Endothelial cell of umbilical vein (primary cell): ENCODE measurements at regions not wholly inside any gene's neighbourhood (a gene's known extent, or its start where the extent isn't known, plus 50 kb on each side); places are given as distances from the start of the nearest gene placed in this dataset.

Experiments
- BruUV-seq: library from RNA; stranded (reverse); fragments of 400-500 nt; replicated peaks from 2 replicates; lab custom pipeline; 2021; lab: Mats Ljungman, UMichigan
- CTCF ChIA-PET: fragments of 300-600, 350-600 bp; sonication (Branson Sonifier 250); formaldehyde crosslinking; loops from one replicate; lab custom pipeline; 2021; ENCODE audit warnings: antibody characterized with exemption, inconsistent platforms; lab: Charles Lee
- POLR2A ChIA-PET: fragments of 300-600, 350-600 bp; sonication (Branson Sonifier 250); formaldehyde crosslinking; loops from one replicate; lab custom pipeline; 2021; ENCODE audit warnings: antibody characterized with exemption, inconsistent platforms; lab: Charles Lee
- DNase-seq: peaks from one replicate; pipeline ENCODE4 v3.0.0-alpha.2; 2011; ENCODE audit warnings: low read depth, low spot score
- FAIRE-seq: peaks from 2 replicates; lab custom pipeline; 2011; peaks lifted over from hg19 to GRCh38; lab: Jason Lieb, UNC
- H2AFZ ChIP-seq: 2 replicates; pipeline ENCODE4 v1.6.0; 2012; ENCODE audit warnings: low read depth, low read length, control low read depth, inconsistent platforms
- H3K27ac ChIP-seq: 2 replicates; pipeline ENCODE4 v1.5.1; 2011; ENCODE audit warnings: low read depth, mild to moderate bottlenecking, control low read depth, low read length, moderate library complexity; ENCODE audit not compliant: insufficient read depth
- H3K27me3 ChIP-seq, 2 experiments: 2 replicates each; pipeline versions ENCODE4 v1.6.0 to v1.6.1; 2011; ENCODE audit warnings: low read length in 2 of 2, mixed read lengths in 1 of 2; ENCODE audit not compliant: control insufficient read depth in 2 of 2, insufficient read depth in 2 of 2
- H3K36me3 ChIP-seq, 2 experiments: 2 replicates in 1 of 2; 3 replicates in 1 of 2; pipeline ENCODE4 v1.5.1; 2011; ENCODE audit warnings: low read length in 2 of 2, mild to moderate bottlenecking in 1 of 2, moderate library complexity in 1 of 2; ENCODE audit not compliant: control insufficient read depth in 2 of 2, insufficient read depth in 2 of 2; ENCODE audit errors: extremely low read depth in 1 of 2
- H3K4me1 ChIP-seq: 3 replicates; pipeline ENCODE4 v1.5.1; 2011; ENCODE audit warnings: mild to moderate bottlenecking, low read length; ENCODE audit not compliant: control insufficient read depth, insufficient read depth; ENCODE audit errors: extremely low read depth
- H3K4me2 ChIP-seq: 2 replicates; pipeline ENCODE4 v1.6.1; 2011; ENCODE audit warnings: low read length, control low read depth, mixed read lengths; ENCODE audit not compliant: insufficient read depth
- H3K4me3 ChIP-seq, 3 experiments: fragments of 200-600 bp in 1 of 3; sonication (generic), shearing (Covaris generic) in 1 of 3; replicated peaks in 1 of 3; 2 replicates each; pipeline ENCODE4 v1.5.1; 2011 to 2016; ENCODE audit warnings: control low read depth in 3 of 3, low read length in 3 of 3, mild to moderate bottlenecking in 2 of 3, inconsistent platforms in 1 of 3, low read depth in 1 of 3, moderate library complexity in 1 of 3; ENCODE audit not compliant: insufficient read depth in 1 of 3
- H3K79me2 ChIP-seq: 2 replicates; pipeline ENCODE4 v1.6.0; 2012; ENCODE audit warnings: low read length, inconsistent platforms; ENCODE audit not compliant: control insufficient read depth, insufficient read depth
- H3K9ac ChIP-seq: replicated peaks from 2 replicates; pipeline ENCODE3; 2011; ENCODE audit warnings: low read length, control low read depth; ENCODE audit not compliant: insufficient read depth; ENCODE audit errors: extremely low read depth
- H3K9me1 ChIP-seq: replicated peaks from 3 replicates; pipeline ENCODE4 v1.6.0; 2011; ENCODE audit warnings: mild to moderate bottlenecking, low read length; ENCODE audit not compliant: control insufficient read depth, insufficient read depth; ENCODE audit errors: extremely low read depth
- H3K9me3 ChIP-seq: replicated peaks from 2 replicates; pipeline ENCODE4 v1.5.1; 2012; ENCODE audit warnings: low read length, inconsistent platforms; ENCODE audit not compliant: control insufficient read depth, insufficient read depth
- H4K20me1 ChIP-seq: replicated peaks from 2 replicates; pipeline ENCODE3; 2011; ENCODE audit warnings: mild to moderate bottlenecking, low read length; ENCODE audit not compliant: control insufficient read depth, insufficient read depth; ENCODE audit errors: extremely low read depth
- EZH2 ChIP-seq: IDR thresholded peaks from 2 replicates; pipeline ENCODE4 v1.6.1; 2012; ENCODE audit warnings: borderline replicate concordance, low read depth, mild to moderate bottlenecking, moderate library complexity, low read length, inconsistent platforms; ENCODE audit not compliant: severe bottlenecking
- FOS ChIP-seq: IDR thresholded peaks from 2 replicates; pipeline ENCODE4 v1.6.1; 2011; ENCODE audit warnings: mild to moderate bottlenecking, low read length, moderate library complexity, borderline replicate concordance; ENCODE audit not compliant: insufficient read depth
- GATA2 ChIP-seq: IDR thresholded peaks from 2 replicates; pipeline ENCODE4 v1.7.0; 2011; ENCODE audit warnings: low read depth, mild to moderate bottlenecking, moderate library complexity, mixed read lengths, low read length; ENCODE audit not compliant: insufficient read length, insufficient read depth
- JUN ChIP-seq: IDR thresholded peaks from 2 replicates; pipeline ENCODE4 v1.6.1; 2011; ENCODE audit warnings: borderline replicate concordance, low read depth; ENCODE audit not compliant: insufficient read length, insufficient read depth
- MYC ChIP-seq: IDR thresholded peaks from one replicate; pipeline ENCODE4 v1.6.1; 2011; ENCODE audit warnings: mild to moderate bottlenecking, low read depth, low read length
- POLR2A ChIP-seq: IDR thresholded peaks from 2 replicates; pipeline ENCODE4 v1.6.1; 2012; ENCODE audit warnings: low read depth, mild to moderate bottlenecking, control low read depth, low read length
- POLR2AphosphoS5 ChIP-seq: IDR thresholded peaks from 2 replicates; pipeline ENCODE4 v1.6.1; 2012; ENCODE audit warnings: low read depth, mild to moderate bottlenecking, control low read depth, low read length, moderate library complexity; ENCODE audit not compliant: insufficient read depth
- dilution Hi-C: fragments of 300-500 bp; cut with MboI; formaldehyde crosslinking; loops from one replicate; pipeline ENCODE4 v1.15.0; 2019; ENCODE audit warnings: low sequenced_read_pairs; ENCODE audit not compliant: extremely low pct_ligation_motif_present
- intact Hi-C: fragments of 100-400 bp; cut with micrococcal nuclease; formaldehyde crosslinking; loops from one replicate; pipeline ENCODE4 v1.10.0; 2022
- TF ChIP-seq, protein P1 (sequence below), 2 donors: IDR thresholded peaks; 1 replicate in 1 of 2; 2 replicates in 1 of 2; pipeline ENCODE4 v1.5.1; 2011; ENCODE audit warnings: low read length in 2 of 2, mild to moderate bottlenecking in 2 of 2, moderate library complexity in 2 of 2, control low read depth in 1 of 2, inconsistent platforms in 1 of 2, low read depth in 1 of 2; ENCODE audit not compliant: insufficient read depth in 1 of 2; ENCODE audit errors: extremely low read depth in 1 of 2
- TF ChIP-seq, protein P2 (sequence below): IDR thresholded peaks from 2 replicates; pipeline ENCODE4 v1.6.1; 2011; ENCODE audit not compliant: insufficient read depth, insufficient read length

DNA sequence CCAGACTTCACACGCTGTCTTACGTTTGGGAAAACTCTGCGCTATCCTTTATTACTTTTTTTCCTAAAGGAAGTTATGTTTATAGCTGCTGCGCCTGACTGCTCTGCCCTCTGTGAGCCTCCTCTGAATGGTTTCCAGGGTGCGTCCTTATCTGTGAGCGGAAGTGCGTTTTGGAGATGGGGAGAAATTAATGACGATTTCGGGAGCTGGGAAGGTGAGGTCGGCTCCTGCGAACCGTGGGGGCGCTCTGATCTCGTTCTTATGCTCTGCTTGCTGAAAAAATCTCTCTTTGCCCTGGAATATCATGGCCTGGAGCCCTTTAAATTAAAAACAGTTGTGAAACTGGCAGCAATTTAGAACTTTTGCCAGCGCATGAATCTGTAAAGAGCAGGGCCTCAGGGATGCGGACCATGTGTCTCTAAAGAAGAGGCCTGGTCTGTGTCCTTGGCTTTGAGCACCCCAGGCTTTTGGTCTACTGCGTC, 135.7 kb upstream of the ZFHX3 start:
- DNase-seq (no peak), FAIRE-seq (no peak)
- Histone ChIP-seq H3K4me3 (no peak overlapping the region), H3K36me3 (no peaks in the 10 kb centered on the region), H3K4me1 (peaks cover 3% of the 10 kb centered on the region), H3K9me3 (no peaks in the 10 kb centered on the region), H2AFZ (no peak overlapping the region), H3K27me3 (no peaks in the 10 kb centered on the region), H3K9me1 (no peaks in the 10 kb centered on the region), H3K4me2 (no peak overlapping the region), H4K20me1 (no peaks in the 10 kb centered on the region), H3K79me2 (no peaks in the 10 kb centered on the region), H3K9ac (no peak overlapping the region), H3K27ac (no peak overlapping the region)
- BruUV-seq, result no TSS peak
- dilution Hi-C loops, result no loop called here
- TF ChIP-seq, protein P1, sequence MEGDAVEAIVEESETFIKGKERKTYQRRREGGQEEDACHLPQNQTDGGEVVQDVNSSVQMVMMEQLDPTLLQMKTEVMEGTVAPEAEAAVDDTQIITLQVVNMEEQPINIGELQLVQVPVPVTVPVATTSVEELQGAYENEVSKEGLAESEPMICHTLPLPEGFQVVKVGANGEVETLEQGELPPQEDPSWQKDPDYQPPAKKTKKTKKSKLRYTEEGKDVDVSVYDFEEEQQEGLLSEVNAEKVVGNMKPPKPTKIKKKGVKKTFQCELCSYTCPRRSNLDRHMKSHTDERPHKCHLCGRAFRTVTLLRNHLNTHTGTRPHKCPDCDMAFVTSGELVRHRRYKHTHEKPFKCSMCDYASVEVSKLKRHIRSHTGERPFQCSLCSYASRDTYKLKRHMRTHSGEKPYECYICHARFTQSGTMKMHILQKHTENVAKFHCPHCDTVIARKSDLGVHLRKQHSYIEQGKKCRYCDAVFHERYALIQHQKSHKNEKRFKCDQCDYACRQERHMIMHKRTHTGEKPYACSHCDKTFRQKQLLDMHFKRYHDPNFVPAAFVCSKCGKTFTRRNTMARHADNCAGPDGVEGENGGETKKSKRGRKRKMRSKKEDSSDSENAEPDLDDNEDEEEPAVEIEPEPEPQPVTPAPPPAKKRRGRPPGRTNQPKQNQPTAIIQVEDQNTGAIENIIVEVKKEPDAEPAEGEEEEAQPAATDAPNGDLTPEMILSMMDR (IDR thresholded peaks at IDR 0.05; ENCODE audit: extremely low read depth in 1 of 2, insufficient read depth in 1 of 2, low read depth in 1 of 2, low read length in 2 of 2), result no peak
- no peak for TF ChIP-seq MYC
- TF ChIP-seq POLR2A, result no peak
- TF ChIP-seq, protein P2, sequence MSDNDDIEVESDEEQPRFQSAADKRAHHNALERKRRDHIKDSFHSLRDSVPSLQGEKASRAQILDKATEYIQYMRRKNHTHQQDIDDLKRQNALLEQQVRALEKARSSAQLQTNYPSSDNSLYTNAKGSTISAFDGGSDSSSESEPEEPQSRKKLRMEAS, result no peak
- TF ChIP-seq GATA2, result no peak
- no peak for TF ChIP-seq POLR2AphosphoS5
- no peak for TF ChIP-seq JUN
- TF ChIP-seq FOS, result no peak
- no peak for TF ChIP-seq EZH2
- ChIA-PET CTCF (no interaction called here), POLR2A (no interaction called here)
- intact Hi-C loops, result no loop called here
